ENCODE measurements at regions not wholly inside any gene's neighbourhood (a gene's known extent, or its start where the extent isn't known, plus 50 kb on each side); places are given as distances from the start of the nearest gene placed in this dataset.

DNA sequence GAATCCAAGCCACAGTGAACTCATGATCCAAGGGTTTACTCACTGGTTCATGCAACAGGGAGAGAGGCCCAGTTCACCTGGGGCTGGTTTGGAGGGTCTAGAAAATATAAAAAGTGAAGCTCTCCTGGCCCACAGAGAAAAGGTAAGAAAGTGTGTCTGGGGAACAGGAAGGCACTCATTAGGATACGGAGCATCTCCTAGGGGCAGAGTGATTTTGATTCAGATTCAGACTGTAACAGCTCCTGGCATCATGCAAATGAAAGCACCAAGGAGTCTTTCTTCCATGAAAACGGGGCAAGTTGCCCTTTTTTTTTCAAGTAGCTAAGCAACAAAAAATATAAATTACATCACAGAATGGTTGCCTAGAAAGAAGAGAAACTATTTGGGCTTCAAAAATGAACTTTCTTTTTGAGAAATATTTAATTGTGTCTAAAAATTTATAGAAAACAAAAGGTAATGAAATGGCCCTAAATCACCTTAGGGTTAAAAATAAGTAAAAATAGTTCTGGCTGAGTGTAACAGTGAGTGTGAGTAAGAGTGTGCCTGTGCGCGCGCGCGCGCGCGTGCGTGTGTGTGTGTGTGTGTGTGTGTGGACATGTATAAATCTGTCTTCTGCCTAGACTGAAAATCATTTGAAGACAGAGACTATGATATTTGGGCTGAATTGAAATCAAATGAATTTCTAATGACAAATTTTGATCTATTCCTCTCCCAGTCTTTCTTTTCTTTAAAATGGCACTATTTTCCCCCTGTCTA, 177.8 kb upstream of the ZNF462 start:
- TF ChIP-seq, protein P1, sequence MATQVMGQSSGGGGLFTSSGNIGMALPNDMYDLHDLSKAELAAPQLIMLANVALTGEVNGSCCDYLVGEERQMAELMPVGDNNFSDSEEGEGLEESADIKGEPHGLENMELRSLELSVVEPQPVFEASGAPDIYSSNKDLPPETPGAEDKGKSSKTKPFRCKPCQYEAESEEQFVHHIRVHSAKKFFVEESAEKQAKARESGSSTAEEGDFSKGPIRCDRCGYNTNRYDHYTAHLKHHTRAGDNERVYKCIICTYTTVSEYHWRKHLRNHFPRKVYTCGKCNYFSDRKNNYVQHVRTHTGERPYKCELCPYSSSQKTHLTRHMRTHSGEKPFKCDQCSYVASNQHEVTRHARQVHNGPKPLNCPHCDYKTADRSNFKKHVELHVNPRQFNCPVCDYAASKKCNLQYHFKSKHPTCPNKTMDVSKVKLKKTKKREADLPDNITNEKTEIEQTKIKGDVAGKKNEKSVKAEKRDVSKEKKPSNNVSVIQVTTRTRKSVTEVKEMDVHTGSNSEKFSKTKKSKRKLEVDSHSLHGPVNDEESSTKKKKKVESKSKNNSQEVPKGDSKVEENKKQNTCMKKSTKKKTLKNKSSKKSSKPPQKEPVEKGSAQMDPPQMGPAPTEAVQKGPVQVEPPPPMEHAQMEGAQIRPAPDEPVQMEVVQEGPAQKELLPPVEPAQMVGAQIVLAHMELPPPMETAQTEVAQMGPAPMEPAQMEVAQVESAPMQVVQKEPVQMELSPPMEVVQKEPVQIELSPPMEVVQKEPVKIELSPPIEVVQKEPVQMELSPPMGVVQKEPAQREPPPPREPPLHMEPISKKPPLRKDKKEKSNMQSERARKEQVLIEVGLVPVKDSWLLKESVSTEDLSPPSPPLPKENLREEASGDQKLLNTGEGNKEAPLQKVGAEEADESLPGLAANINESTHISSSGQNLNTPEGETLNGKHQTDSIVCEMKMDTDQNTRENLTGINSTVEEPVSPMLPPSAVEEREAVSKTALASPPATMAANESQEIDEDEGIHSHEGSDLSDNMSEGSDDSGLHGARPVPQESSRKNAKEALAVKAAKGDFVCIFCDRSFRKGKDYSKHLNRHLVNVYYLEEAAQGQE (IDR thresholded peaks at IDR 0.05; ENCODE audit: insufficient read depth in 1 of 2, low read depth in 2 of 2, low read length in 2 of 2), result no peak
- TF ChIP-seq SIN3A (IDR thresholded peaks at IDR 0.05; ENCODE audit: borderline replicate concordance, insufficient read depth, low read length) (no peak), POLR2AphosphoS5 (IDR thresholded peaks at IDR 0.05; ENCODE audit: low read depth, low read length) (no peak), TAF1 (IDR thresholded peaks at IDR 0.05; ENCODE audit: borderline replicate concordance, insufficient read depth, low read length) (no peak), FOXP2 (optimal IDR thresholded peaks at IDR 0.05; ENCODE audit: borderline replicate concordance, extremely low read depth, extremely low read length, insufficient read depth) (no peak)

Data from PFSK-1 (cell line).